Right lobe of liver (tissue), 6 donors: ENCODE measurements at regions not wholly inside any gene's neighbourhood (a gene's known extent, or its start where the extent isn't known, plus 50 kb on each side); places are given as distances from the start of the nearest gene placed in this dataset.

Experiments
- ATAC-seq, 4 donors: fragments of 200-7000 bp; cut with Tn5 transposase; one replicate each; pipeline ENCODE4 v1.9.1; 2020; ENCODE audit warnings: mild to moderate bottlenecking in 4 of 4, moderate library complexity in 4 of 4
- DNase-seq, 3 donors: peaks; one replicate each; pipeline ENCODE4 v3.0.0-alpha.2; 2020
- H3K27ac ChIP-seq, 3 donors: fragments of 200-600 bp; one replicate each; pipeline ENCODE4 v1.8.0; 2022
- H3K27me3 ChIP-seq, 2 donors: fragments of 200-600 bp; one replicate each; pipeline ENCODE4 v1.8.0; 2022
- H3K36me3 ChIP-seq, 4 donors: fragments of 200-600 bp; sonication (generic) in 1 of 4; one replicate each; pipeline versions ENCODE4 v1.5.1 to v1.8.0; 2017 to 2022; ENCODE audit warnings: control low read depth in 1 of 4
- H3K4me1 ChIP-seq, 4 donors: fragments of 200-600 bp; sonication (generic) in 1 of 4; one replicate each; pipeline versions ENCODE4 v1.5.1 to v1.8.0; 2017 to 2022; ENCODE audit warnings: control low read depth in 1 of 4
- H3K4me3 ChIP-seq, 3 donors: fragments of 200-600 bp; one replicate each; pipeline ENCODE4 v1.8.0; 2022
- H3K9me3 ChIP-seq, 4 donors: fragments of 200-600 bp; sonication (generic) in 1 of 4; one replicate each; pipeline versions ENCODE4 v1.5.1 to v1.8.0; 2017 to 2022; ENCODE audit warnings: control low read depth in 1 of 4
- CTCF ChIP-seq, 4 donors: fragments of 200-600 bp in 3 of 4; fragments of 450-650 bp in 1 of 4; IDR thresholded peaks; one replicate each; pipeline versions ENCODE4 v1.5.1 to v1.8.0; 2016 to 2022; ENCODE audit warnings: antibody characterized with exemption in 4 of 4, mild to moderate bottlenecking in 2 of 4
- POLR2A ChIP-seq: fragments of 450-650 bp; IDR thresholded peaks from one replicate; pipeline ENCODE4 v1.6.1; 2017; ENCODE audit warnings: antibody characterized with exemption, mild to moderate bottlenecking
- WGBS: methylation state at CpG from one replicate; pipeline ENCODE4 v1.1.6; 2018; ENCODE audit warnings: low coverage, low lambda C conversion rate; ENCODE audit not compliant: insufficient coverage; ENCODE audit errors: missing lambda C conversion rate; 5-methylcytosine and 5-hydroxymethylcytosine counted together
- intact Hi-C, 2 donors: fragments of 100-400 bp; cut with DNase I; formaldehyde crosslinking; loops; one replicate each; pipeline versions ENCODE4 v1.11.2 to v1.14.1; 2022
- donor health status: DM: no; HTN: yes; CAD: no.
- donor health status: DM: no; HTN: no; CAD: no.
- donor health status: DM: no; HTN: no; CAD: no.
- donor health status: DM: no; HTN: yes; CAD: no.
- donor health status: DM: no; HTN: yes; CAD: no.

- no peaks in the 10 kb centered on the region for H3K36me3 ChIP-seq
- H3K4me1 ChIP-seq = no peaks in the 10 kb centered on the region
- H3K27me3 ChIP-seq = no peaks in the 10 kb centered on the region
- DNase-seq (no peak), ATAC-seq (no peak)
- H3K4me3 ChIP-seq = no peak overlapping the region
- 76% methylated on average over 5 of the region's 7 CpGs for WGBS
- intact Hi-C loops = loop anchor here in 1 of 2 donors (5.0 kb wide), 1 partner anchor 307 kb away; no protein-coding TSS in a partner anchor
- no peak for TF ChIP-seq CTCF (IDR thresholded peaks at IDR 0.05)
- no peak overlapping the region for H3K27ac ChIP-seq
- no peaks in the 10 kb centered on the region for H3K9me3 ChIP-seq
Measured at GRCh38 chr5:179484761-179485160, 65.6 kb upstream of the RUFY1 start.

- no peaks in the 10 kb centered on the region for H3K4me1 ChIP-seq
- intact Hi-C loops = loop anchor here in 1 of 2 donors (5.0 kb wide), 1 partner anchor 307 kb away; no protein-coding TSS in a partner anchor
Measured at GRCh38 chr5:179484201-179484600, 66.2 kb upstream of the RUFY1 start.

GRCh38 chr5:179478624-179479023, 71.7 kb upstream of the RUFY1 start:
- WGBS = 60% methylated on average over 4 of the region's 5 CpGs
- Histone ChIP-seq H3K27ac (no peak overlapping the region), H3K27me3 (no peaks in the 10 kb centered on the region)

More at GRCh38 chr5:179484201-179484600, 66.2 kb upstream of the RUFY1 start:
- WGBS = 40% methylated on average over 1 of the region's 6 CpGs
- Histone ChIP-seq H3K9me3 (no peaks in the 10 kb centered on the region), H3K27ac (no peak overlapping the region), H3K27me3 (no peaks in the 10 kb centered on the region), H3K36me3 (no peaks in the 10 kb centered on the region), H3K4me3 (no peak overlapping the region)
- DNase-seq = no peak
- TF ChIP-seq POLR2A (no peak), CTCF (IDR thresholded peaks at IDR 0.05) (no peak)
- ATAC-seq = no peak

GRCh38 chr5:179475208-179475751, 75.1 kb upstream of the RUFY1 start:
- 44% methylated on average over 16 of the region's 19 CpGs for WGBS
- intact Hi-C loops = no loop called here

More at GRCh38 chr5:179478624-179479023, 71.7 kb upstream of the RUFY1 start:
- Histone ChIP-seq H3K4me1 (no peaks in the 10 kb centered on the region), H3K36me3 (no peaks in the 10 kb centered on the region), H3K9me3 (no peaks in the 10 kb centered on the region), H3K4me3 (no peak overlapping the region)
- ATAC-seq (no peak), DNase-seq (no peak)
- TF ChIP-seq CTCF (IDR thresholded peaks at IDR 0.05) = no peak
- TF ChIP-seq POLR2A = no peak
- intact Hi-C loops = no loop called here

More at GRCh38 chr5:179475208-179475751, 75.1 kb upstream of the RUFY1 start:
- H3K4me1 ChIP-seq = no peaks in the 10 kb centered on the region
- H3K9me3 ChIP-seq = no peaks in the 10 kb centered on the region
- TF ChIP-seq CTCF (IDR thresholded peaks at IDR 0.05) = no peak
- TF ChIP-seq POLR2A = no peak
- H3K27ac ChIP-seq = no peak overlapping the region
- no peaks in the 10 kb centered on the region for H3K27me3 ChIP-seq
- H3K36me3 ChIP-seq = no peaks in the 10 kb centered on the region
- peak in 3 of 4 donors; percentile 49 to 59 (median 56) for ATAC-seq
- no peak overlapping the region for H3K4me3 ChIP-seq
- peak in 1 of 3 donors; percentile 39 for DNase-seq
